Adrenal gland (tissue), 5 donors: ENCODE measurements at regions not wholly inside any gene's neighbourhood (a gene's known extent, or its start where the extent isn't known, plus 50 kb on each side); places are given as distances from the start of the nearest gene placed in this dataset.

Experiments
- CTCF ChIP-seq, 6 experiments: fragments of 450-650 bp in 4 of 6; fragments of 200-600 bp in 2 of 6; sonication (generic) in 1 of 6; IDR thresholded peaks; 1 replicate in 5 of 6; 2 replicates in 1 of 6; pipeline versions ENCODE4 v1.5.1 to v1.8.0; 2016 to 2021; ENCODE audit warnings: antibody characterized with exemption in 6 of 6, mild to moderate bottlenecking in 2 of 6, moderate library complexity in 1 of 6
- POLR2A ChIP-seq, 2 donors: fragments of 450-650 bp; IDR thresholded peaks; one replicate each; pipeline ENCODE4 v1.6.1; 2017; ENCODE audit warnings: antibody characterized with exemption in 2 of 2, mild to moderate bottlenecking in 2 of 2, moderate library complexity in 1 of 2
- donor health status: DM: no; HTN: no; CAD: no.

GRCh38 chr13:44128552-44129001 lies 245.0 kb upstream of the SERP2 start:
- TF ChIP-seq CTCF (IDR thresholded peaks at IDR 0.05) (peak in 3 of 6 experiments; percentile 12 to 33 (median 26)), POLR2A (IDR thresholded peaks at IDR 0.05) (no peak)
